ENCODE measurements at regions not wholly inside any gene's neighbourhood (a gene's known extent, or its start where the extent isn't known, plus 50 kb on each side); places are given as distances from the start of the nearest gene placed in this dataset.
"Not testable (repeated sequence)": the region's sequence is repeated elsewhere in the genome, so short reads cannot be mapped to it uniquely, and the experiment has no call there.

- Histone ChIP-seq H3K4me3 (ENCODE audit: insufficient read depth in 1 of 2, low read depth in 1 of 2, low read length in 2 of 2) (no peak overlapping the region), H3K4me1 (ENCODE audit: control insufficient read depth, insufficient read depth, low read depth, low read length) (peaks cover 2% of the 10 kb centered on the region), H2AFZ (ENCODE audit: low read depth, low read length) (no peak overlapping the region), H2BK5ac (ENCODE audit: low read depth, low read length, poor library complexity, severe bottlenecking) (no peak overlapping the region), H2BK120ac (ENCODE audit: low read depth, low read length) (no peak overlapping the region), H2AK5ac (ENCODE audit: low read length, severe bottlenecking) (no peak overlapping the region), H3K36me3 (ENCODE audit: control insufficient read depth in 1 of 2, insufficient read depth in 2 of 2, low read depth in 1 of 2, low read length in 2 of 2) (no peaks in the 10 kb centered on the region), H4K91ac (ENCODE audit: low read length) (no peak overlapping the region), H3K9me3 (ENCODE audit: control insufficient read depth, low read length) (no peaks in the 10 kb centered on the region), H3K4ac (ENCODE audit: low read depth in 1 of 2, low read length in 2 of 2) (no peak overlapping the region), H3K23ac (ENCODE audit: low read length in 2 of 2) (no peak overlapping the region), H3K27ac (ENCODE audit: low read length, poor library complexity, severe bottlenecking) (no peak overlapping the region), H3K18ac (ENCODE audit: low read depth in 1 of 2, low read length in 2 of 2) (no peak overlapping the region), H3K27me3 (ENCODE audit: control insufficient read depth in 1 of 2, insufficient read depth in 1 of 2, low read length in 2 of 2) (peaks cover 55 to 58% of the 10 kb centered on the region in 2 experiments), H3K4me2 (ENCODE audit: low read length, poor library complexity, severe bottlenecking) (no peak overlapping the region), H2BK15ac (ENCODE audit: low read depth, poor library complexity, severe bottlenecking) (no peak overlapping the region), H3K14ac (ENCODE audit: low read length in 2 of 2) (no peak overlapping the region), H3K9ac (ENCODE audit: low read length) (no peak overlapping the region), H4K8ac (ENCODE audit: low read length) (no peak overlapping the region), H2BK12ac (ENCODE audit: low read length in 2 of 2) (no peak overlapping the region), H3K79me1 (replicated peaks; ENCODE audit: low read length, poor library complexity, severe bottlenecking) (no peaks in the 10 kb centered on the region)
- WGBS: 95% methylated on average over 4 of the region's 4 CpGs
- DNase-seq: no peak
Observed at GRCh38 chr18:59079264-59079663, 60.4 kb upstream of the SEC11C start.

GRCh38 chr18:59079687-59080501 lies 59.8 kb upstream of the SEC11C start:
- H3K14ac ChIP-seq (ENCODE audit: low read length in 2 of 2); H2AFZ ChIP-seq (ENCODE audit: low read depth, low read length); H3K23ac ChIP-seq (ENCODE audit: low read length in 2 of 2); DNase-seq; H2AK5ac ChIP-seq (ENCODE audit: low read length, severe bottlenecking); H3K4me2 ChIP-seq (ENCODE audit: low read length, poor library complexity, severe bottlenecking); H4K91ac ChIP-seq (ENCODE audit: low read length); H3K4ac ChIP-seq (ENCODE audit: low read depth in 1 of 2, low read length in 2 of 2); H3K9me3 ChIP-seq (ENCODE audit: control insufficient read depth, low read length); H3K79me1 ChIP-seq (replicated peaks; ENCODE audit: low read length, poor library complexity, severe bottlenecking); H3K9ac ChIP-seq (ENCODE audit: low read length); H3K4me1 ChIP-seq (ENCODE audit: control insufficient read depth, insufficient read depth, low read depth, low read length); H2BK12ac ChIP-seq (ENCODE audit: low read length in 2 of 2); H3K36me3 ChIP-seq (ENCODE audit: control insufficient read depth in 1 of 2, insufficient read depth in 2 of 2, low read depth in 1 of 2, low read length in 2 of 2); H2BK15ac ChIP-seq (ENCODE audit: low read depth, poor library complexity, severe bottlenecking); H4K8ac ChIP-seq (ENCODE audit: low read length); H3K4me3 ChIP-seq (ENCODE audit: insufficient read depth in 1 of 2, low read depth in 1 of 2, low read length in 2 of 2); H2BK5ac ChIP-seq (ENCODE audit: low read depth, low read length, poor library complexity, severe bottlenecking); H2BK120ac ChIP-seq (ENCODE audit: low read depth, low read length); H3K18ac ChIP-seq (ENCODE audit: low read depth in 1 of 2, low read length in 2 of 2); H3K27ac ChIP-seq (ENCODE audit: low read length, poor library complexity, severe bottlenecking): not testable (repeated sequence)
- WGBS: 98% methylated on average over 5 of the region's 7 CpGs
- peaks cover 51 to 58% of the 10 kb centered on the region in 2 experiments for H3K27me3 ChIP-seq (ENCODE audit: control insufficient read depth in 1 of 2, insufficient read depth in 1 of 2, low read length in 2 of 2)

GRCh38 chr18:59083136-59083818 lies 56.4 kb upstream of the SEC11C start:
- Histone ChIP-seq H4K8ac (ENCODE audit: low read length) (no peak overlapping the region), H3K18ac (ENCODE audit: low read depth in 1 of 2, low read length in 2 of 2) (no peak overlapping the region), H3K79me1 (replicated peaks; ENCODE audit: low read length, poor library complexity, severe bottlenecking) (no peaks in the 10 kb centered on the region), H3K4me1 (ENCODE audit: control insufficient read depth, insufficient read depth, low read depth, low read length) (peaks cover 2% of the 10 kb centered on the region), H4K91ac (ENCODE audit: low read length) (no peak overlapping the region), H2BK15ac (ENCODE audit: low read depth, poor library complexity, severe bottlenecking) (no peak overlapping the region), H3K36me3 (ENCODE audit: control insufficient read depth in 1 of 2, insufficient read depth in 2 of 2, low read depth in 1 of 2, low read length in 2 of 2) (no peaks in the 10 kb centered on the region), H3K23ac (ENCODE audit: low read length in 2 of 2) (no peak overlapping the region), H2BK12ac (ENCODE audit: low read length in 2 of 2) (no peak overlapping the region), H3K4me2 (ENCODE audit: low read length, poor library complexity, severe bottlenecking) (no peak overlapping the region), H2AK5ac (ENCODE audit: low read length, severe bottlenecking) (no peak overlapping the region), H2BK5ac (ENCODE audit: low read depth, low read length, poor library complexity, severe bottlenecking) (no peak overlapping the region), H3K27me3 (ENCODE audit: control insufficient read depth in 1 of 2, insufficient read depth in 1 of 2, low read length in 2 of 2) (peaks cover 31% of the 10 kb centered on the region in 2 experiments), H3K4ac (ENCODE audit: low read depth in 1 of 2, low read length in 2 of 2) (no peak overlapping the region), H3K9me3 (ENCODE audit: control insufficient read depth, low read length) (no peaks in the 10 kb centered on the region), H2BK120ac (ENCODE audit: low read depth, low read length) (no peak overlapping the region), H3K14ac (ENCODE audit: low read length in 2 of 2) (no peak overlapping the region), H3K4me3 (ENCODE audit: insufficient read depth in 1 of 2, low read depth in 1 of 2, low read length in 2 of 2) (no peak overlapping the region), H3K27ac (ENCODE audit: low read length, poor library complexity, severe bottlenecking) (no peak overlapping the region), H2AFZ (ENCODE audit: low read depth, low read length) (no peak overlapping the region), H3K9ac (ENCODE audit: low read length) (no peak overlapping the region)
- no peak for DNase-seq
- WGBS: 91% methylated on average over 10 of the region's 10 CpGs

GRCh38 chr18:59085126-59085794 lies 54.4 kb upstream of the SEC11C start:
- WGBS: 79% methylated on average over 3 of the region's 3 CpGs
- Histone ChIP-seq H2BK12ac (ENCODE audit: low read length in 2 of 2) (no peak overlapping the region), H3K9ac (ENCODE audit: low read length) (no peak overlapping the region), H4K91ac (ENCODE audit: low read length) (no peak overlapping the region), H2BK5ac (ENCODE audit: low read depth, low read length, poor library complexity, severe bottlenecking) (no peak overlapping the region), H3K18ac (ENCODE audit: low read depth in 1 of 2, low read length in 2 of 2) (no peak overlapping the region), H3K4me3 (ENCODE audit: insufficient read depth in 1 of 2, low read depth in 1 of 2, low read length in 2 of 2) (no peak overlapping the region), H3K36me3 (ENCODE audit: control insufficient read depth in 1 of 2, insufficient read depth in 2 of 2, low read depth in 1 of 2, low read length in 2 of 2) (no peaks in the 10 kb centered on the region), H3K4me1 (ENCODE audit: control insufficient read depth, insufficient read depth, low read depth, low read length) (no peaks in the 10 kb centered on the region), H3K27ac (ENCODE audit: low read length, poor library complexity, severe bottlenecking) (no peak overlapping the region), H3K23ac (ENCODE audit: low read length in 2 of 2) (no peak overlapping the region), H2BK15ac (ENCODE audit: low read depth, poor library complexity, severe bottlenecking) (no peak overlapping the region), H3K4ac (ENCODE audit: low read depth in 1 of 2, low read length in 2 of 2) (no peak overlapping the region), H4K8ac (ENCODE audit: low read length) (no peak overlapping the region), H2AFZ (ENCODE audit: low read depth, low read length) (no peak overlapping the region), H3K79me1 (replicated peaks; ENCODE audit: low read length, poor library complexity, severe bottlenecking) (no peaks in the 10 kb centered on the region), H3K14ac (ENCODE audit: low read length in 2 of 2) (no peak overlapping the region), H3K27me3 (ENCODE audit: control insufficient read depth in 1 of 2, insufficient read depth in 1 of 2, low read length in 2 of 2) (peaks cover 32 to 38% of the 10 kb centered on the region in 2 experiments), H3K4me2 (ENCODE audit: low read length, poor library complexity, severe bottlenecking) (no peak overlapping the region), H2AK5ac (ENCODE audit: low read length, severe bottlenecking) (no peak overlapping the region), H3K9me3 (ENCODE audit: control insufficient read depth, low read length) (no peaks in the 10 kb centered on the region), H2BK120ac (ENCODE audit: low read depth, low read length) (no peak overlapping the region)
- no peak for DNase-seq

All from mesenchymal stem cell (in vitro differentiated cells and primary cell).